NCI-H187 treated with DMSO at 0.1 percent for 48 hours (cell line): ENCODE measurements at regions not wholly inside any gene's neighbourhood (a gene's known extent, or its start where the extent isn't known, plus 50 kb on each side); places are given as distances from the start of the nearest gene placed in this dataset.

Source experiments
- DNase-seq: peaks from one replicate; lab custom pipeline; 2025; lab: John Stamatoyannopoulos, UW

DNA sequence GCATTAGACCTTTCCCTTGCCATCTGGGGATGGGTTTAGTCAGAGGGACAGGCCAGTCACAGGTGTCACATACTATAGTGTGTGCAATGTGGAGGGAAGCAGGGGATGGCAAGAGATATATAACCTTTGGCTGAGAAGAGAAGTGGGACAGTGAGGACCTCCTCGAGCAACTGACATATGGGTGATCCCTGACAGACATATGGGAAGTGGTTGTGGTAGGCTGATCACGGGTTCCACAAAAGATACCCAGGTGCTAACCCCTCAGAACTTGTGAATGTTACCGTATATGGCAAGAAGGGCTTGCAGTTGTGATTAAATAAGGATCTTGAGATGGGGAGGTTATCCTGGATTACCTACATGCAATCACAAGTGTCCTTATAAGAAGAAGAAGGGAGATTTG is 188.1 kb upstream of the MPHOSPH6 start:
- no peak for DNase-seq

DNA sequence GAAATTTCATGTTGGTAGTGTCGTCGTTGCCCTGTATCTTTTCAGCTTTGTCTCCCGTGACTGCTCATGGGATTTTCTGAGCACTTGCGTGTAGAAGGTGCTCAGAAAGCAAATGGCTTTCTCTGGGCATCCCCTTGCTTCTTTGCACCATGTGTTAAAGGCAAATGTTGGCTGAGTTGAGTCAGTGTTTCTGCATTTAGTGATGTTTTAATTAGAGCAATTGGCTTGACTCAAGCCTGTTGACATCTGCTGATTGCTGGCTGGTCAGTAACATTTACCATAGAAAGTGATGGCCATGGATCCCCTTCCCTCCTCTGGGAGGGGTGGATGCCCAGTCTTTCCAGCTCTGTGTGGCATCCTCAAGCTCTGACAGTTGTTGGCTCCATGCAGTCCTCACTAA is 187.2 kb upstream of the MPHOSPH6 start:
- no peak for DNase-seq

- no peak for DNase-seq
Measured at GRCh38 chr16:82350560-82350959, 180.5 kb upstream of the MPHOSPH6 start.

DNA sequence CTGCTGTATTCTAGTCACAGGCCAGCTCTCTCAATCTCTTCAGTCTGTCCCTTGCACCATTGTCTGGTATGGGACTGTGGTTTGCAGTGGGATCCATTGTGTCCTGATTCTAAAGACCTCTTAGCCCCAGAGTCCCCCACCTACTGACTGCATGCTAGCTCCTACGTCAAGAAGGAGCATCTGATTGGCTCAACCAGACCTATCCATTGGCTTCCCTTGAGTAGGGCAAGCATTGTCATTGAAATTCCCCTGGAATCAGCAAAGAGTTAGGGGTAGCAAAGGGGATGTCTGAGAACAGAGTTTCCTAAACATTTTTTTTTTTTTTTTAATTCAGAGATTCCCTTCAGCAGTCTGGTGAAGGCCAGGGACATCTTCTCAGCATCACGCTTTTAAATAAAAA is 175.3 kb upstream of the MPHOSPH6 start:
- DNase-seq = no peak

GRCh38 chr16:82344157-82344556 is 174.1 kb upstream of the MPHOSPH6 start:
- no peak for DNase-seq

DNA sequence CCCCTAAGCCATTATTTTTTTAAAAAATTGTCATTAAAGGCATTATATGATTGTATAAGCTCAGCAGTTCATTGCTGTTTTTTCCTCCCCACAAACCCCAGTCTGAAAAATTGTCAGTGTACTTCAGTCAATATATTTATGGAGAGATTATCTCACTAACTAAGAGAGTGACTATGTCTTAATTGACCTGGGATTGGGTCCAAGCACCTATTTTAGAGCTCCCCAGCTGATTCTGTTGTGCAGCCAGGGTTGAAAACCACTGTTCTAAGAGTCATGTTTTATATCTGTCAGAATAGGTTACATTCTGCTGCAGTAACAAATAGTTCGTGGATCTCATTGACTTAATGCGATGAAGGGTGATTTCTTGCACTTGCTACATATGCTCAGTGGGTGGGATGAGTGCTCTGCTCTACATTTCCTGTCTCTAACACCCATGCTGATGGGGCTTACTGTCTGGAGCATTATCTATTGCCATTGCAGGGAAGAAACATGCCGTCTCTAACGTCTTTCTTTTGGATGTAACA is 171.2 kb upstream of the MPHOSPH6 start:
- no peak for DNase-seq

GRCh38 chr16:82340531-82340930 is 170.5 kb upstream of the MPHOSPH6 start:
- DNase-seq = no peak

DNA sequence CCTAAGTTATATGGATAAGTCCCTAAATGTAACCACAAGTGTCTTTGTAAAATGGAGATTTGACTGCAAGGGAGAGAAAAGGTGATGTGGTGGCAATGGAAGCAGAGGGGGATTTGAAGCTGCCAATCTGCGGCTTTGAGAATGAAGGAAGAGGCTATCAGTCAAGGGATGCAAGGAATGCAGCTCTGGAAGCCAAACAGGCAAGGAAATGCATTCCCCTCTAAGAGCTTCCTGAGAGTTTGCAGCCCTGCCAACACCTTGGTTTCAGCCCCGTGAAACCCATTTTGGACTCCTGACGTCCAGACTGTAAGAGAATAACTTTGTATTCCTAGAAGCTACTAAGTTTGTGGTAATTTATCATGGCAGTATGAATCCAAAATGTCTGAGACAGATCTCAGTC is 167.3 kb upstream of the MPHOSPH6 start:
- DNase-seq = no peak

GRCh38 chr16:82331974-82332750 is 162.1 kb upstream of the MPHOSPH6 start:
- no peak for DNase-seq

GRCh38 chr16:82331397-82331796 is 161.4 kb upstream of the MPHOSPH6 start:
- no peak for DNase-seq

DNA sequence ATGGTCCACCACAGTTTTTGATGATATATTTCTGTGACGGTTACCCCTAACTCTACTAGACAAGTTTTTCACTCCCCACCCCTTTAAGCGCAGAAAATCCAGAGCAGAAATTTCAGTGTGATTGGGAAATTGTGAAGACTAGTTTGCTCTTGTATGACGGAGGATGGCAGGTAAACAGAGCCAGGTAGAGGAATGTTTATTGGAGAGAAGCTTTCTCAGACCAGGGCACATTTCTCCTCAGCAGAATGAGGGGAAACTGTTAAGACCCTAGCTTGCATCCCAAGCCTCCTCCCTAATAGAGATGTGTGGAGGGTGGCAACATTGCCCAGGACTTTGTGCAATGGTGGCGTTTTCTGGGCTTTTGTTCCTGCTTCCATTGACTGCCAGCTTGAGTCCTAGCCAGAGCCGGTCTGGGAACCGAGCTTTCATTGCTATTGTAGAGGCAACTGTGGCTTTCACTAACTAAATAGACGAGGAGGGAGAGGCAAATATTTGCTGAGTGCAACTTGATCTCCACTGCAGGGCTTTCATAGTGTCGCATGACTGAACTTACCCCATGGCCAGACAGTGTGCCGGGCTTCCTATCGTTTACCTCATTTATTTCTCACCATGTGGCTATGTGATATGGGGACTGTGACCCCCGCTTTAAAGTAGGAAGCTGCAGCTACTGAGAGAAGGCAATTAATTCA is 159.6 kb upstream of the MPHOSPH6 start:
- peak; percentile 73 for DNase-seq

DNA sequence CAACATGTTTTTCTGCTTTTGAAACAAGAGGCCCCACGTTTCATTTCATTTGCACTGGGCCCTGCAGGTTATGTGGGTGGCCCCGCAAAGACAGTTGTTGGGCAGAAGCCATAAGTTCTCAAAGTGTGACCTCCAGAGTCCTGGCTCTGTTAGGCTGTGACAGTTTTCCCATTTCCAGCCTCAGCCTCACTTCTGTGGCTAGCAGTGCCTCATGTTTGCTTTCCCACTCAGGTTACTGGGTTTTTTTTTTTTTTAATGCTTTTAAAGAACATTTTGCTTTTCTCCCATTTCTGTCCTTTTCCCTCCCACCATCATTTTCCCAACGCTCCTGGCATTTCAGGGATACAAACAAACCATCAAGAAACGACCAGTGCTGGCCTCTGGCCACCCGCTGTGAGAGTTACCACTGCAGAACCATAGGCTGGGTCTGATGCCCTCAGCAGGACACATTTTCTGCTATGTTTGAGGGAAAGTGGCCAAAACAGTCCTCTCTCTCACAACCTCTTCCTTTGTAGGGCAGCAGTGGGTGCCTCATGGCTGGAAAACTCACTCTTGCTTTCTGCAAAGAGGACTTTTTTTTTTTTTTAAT is 159.0 kb upstream of the MPHOSPH6 start:
- DNase-seq = no peak

GRCh38 chr16:82323171-82323570 is 153.1 kb upstream of the MPHOSPH6 start:
- DNase-seq = no peak

- no peak for DNase-seq
Measured at GRCh38 chr16:82322177-82322576, 152.2 kb upstream of the MPHOSPH6 start.

- DNase-seq = no peak
Measured at GRCh38 chr16:82319038-82319437, 149.0 kb upstream of the MPHOSPH6 start.

- DNase-seq = no peak
Measured at GRCh38 chr16:82317411-82318167, 147.6 kb upstream of the MPHOSPH6 start.

DNA sequence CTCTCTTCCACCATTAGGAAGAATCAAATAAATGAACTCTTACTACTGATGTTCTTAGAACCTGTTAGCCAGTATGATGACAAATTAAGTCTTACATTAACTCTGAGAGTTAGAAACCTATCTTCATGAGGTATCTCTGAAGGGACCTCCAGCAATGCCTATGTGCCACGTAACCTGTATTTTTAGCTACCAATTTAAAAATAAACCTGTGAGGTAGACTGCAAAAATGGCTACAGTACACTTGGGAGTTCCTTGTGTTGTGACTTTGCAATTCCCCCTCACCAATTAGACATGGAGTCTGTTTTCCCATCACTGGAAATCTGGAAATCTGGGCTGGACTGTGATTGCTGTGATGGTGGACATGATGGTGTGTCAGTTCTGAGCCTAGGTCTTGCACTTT is 143.7 kb upstream of the MPHOSPH6 start:
- DNase-seq = no peak

DNA sequence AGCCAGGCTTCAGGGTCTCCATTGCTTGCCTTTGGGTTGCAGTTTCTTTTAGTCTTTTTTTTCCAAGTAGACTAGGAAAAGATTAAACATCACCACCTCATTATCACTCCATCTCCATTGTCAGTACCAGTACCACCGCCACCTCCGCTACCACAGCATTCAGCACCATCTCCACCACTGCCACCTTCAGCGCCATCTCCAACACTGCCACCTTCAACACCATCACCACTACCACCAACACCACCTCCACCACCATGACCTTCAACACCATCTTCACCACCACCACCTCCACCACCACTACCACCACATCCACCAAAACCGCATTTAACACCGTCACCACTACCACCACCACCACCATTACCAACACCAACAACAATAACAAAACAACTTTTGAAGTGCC is 141.5 kb upstream of the MPHOSPH6 start:
- no peak for DNase-seq

GRCh38 chr16:82302042-82302727 is 132.2 kb upstream of the MPHOSPH6 start:
- DNase-seq = no peak

GRCh38 chr16:82301146-82301755 is 131.2 kb upstream of the MPHOSPH6 start:
- DNase-seq = no peak

- DNase-seq = no peak
Measured at GRCh38 chr16:82300374-82300951, 130.4 kb upstream of the MPHOSPH6 start.
